ENCODE measurements at regions not wholly inside any gene's neighbourhood (a gene's known extent, or its start where the extent isn't known, plus 50 kb on each side); places are given as distances from the start of the nearest gene placed in this dataset.
"Not testable (repeated sequence)": the region's sequence is repeated elsewhere in the genome, so short reads cannot be mapped to it uniquely, and the experiment has no call there.

- TF ChIP-seq CTCF (IDR thresholded peaks at IDR 0.05; ENCODE audit: borderline replicate concordance, insufficient read depth, low read depth, low read length) = no peak
- H3K4me3 ChIP-seq (ENCODE audit: low read depth, low read length) = no peak overlapping the region
Measured at GRCh38 chr7:131157530-131158243, 170.0 kb upstream of the MKLN1 start.

GRCh38 chr7:131158244-131158636 lies 169.4 kb upstream of the MKLN1 start:
- not testable (repeated sequence) for H3K4me3 ChIP-seq (ENCODE audit: low read depth, low read length)

- H3K4me3 ChIP-seq (ENCODE audit: low read depth, low read length) = no peak overlapping the region
- no peak for TF ChIP-seq CTCF (IDR thresholded peaks at IDR 0.05; ENCODE audit: borderline replicate concordance, insufficient read depth, low read depth, low read length)
Measured at GRCh38 chr7:131159961-131160361, 167.7 kb upstream of the MKLN1 start.

- TF ChIP-seq CTCF (IDR thresholded peaks at IDR 0.05; ENCODE audit: borderline replicate concordance, insufficient read depth, low read depth, low read length) = no peak
- no peak overlapping the region for H3K4me3 ChIP-seq (ENCODE audit: low read depth, low read length)
Measured at GRCh38 chr7:131161103-131161502, 166.6 kb upstream of the MKLN1 start.

GRCh38 chr7:131164025-131164925 lies 163.4 kb upstream of the MKLN1 start:
- no peak overlapping the region for H3K4me3 ChIP-seq (ENCODE audit: low read depth, low read length)

GRCh38 chr7:131166066-131166465 lies 161.6 kb upstream of the MKLN1 start:
- TF ChIP-seq CTCF (IDR thresholded peaks at IDR 0.05; ENCODE audit: borderline replicate concordance, insufficient read depth, low read depth, low read length) = no peak
- H3K4me3 ChIP-seq (ENCODE audit: low read depth, low read length) = no peak overlapping the region

More at GRCh38 chr7:131164025-131164925, 163.4 kb upstream of the MKLN1 start:
- TF ChIP-seq CTCF (IDR thresholded peaks at IDR 0.05; ENCODE audit: borderline replicate concordance, insufficient read depth, low read depth, low read length) = no peak

- TF ChIP-seq CTCF (IDR thresholded peaks at IDR 0.05; ENCODE audit: borderline replicate concordance, insufficient read depth, low read depth, low read length) = no peak
- no peak overlapping the region for H3K4me3 ChIP-seq (ENCODE audit: low read depth, low read length)
Measured at GRCh38 chr7:131170440-131171271, 157.0 kb upstream of the MKLN1 start.
